IPS DF 19.7 (cell line): ENCODE measurements at regions not wholly inside any gene's neighbourhood (a gene's known extent, or its start where the extent isn't known, plus 50 kb on each side); places are given as distances from the start of the nearest gene placed in this dataset.
A peak's percentile ranks its signal among the peaks of the same experiment; 100 is the strongest.

ENCODE experiments used
- DNase-seq: peaks from one replicate; pipeline ENCODE4 v3.0.0-alpha.2; 2013; ENCODE audit warnings: low read depth, low spot score

DNA sequence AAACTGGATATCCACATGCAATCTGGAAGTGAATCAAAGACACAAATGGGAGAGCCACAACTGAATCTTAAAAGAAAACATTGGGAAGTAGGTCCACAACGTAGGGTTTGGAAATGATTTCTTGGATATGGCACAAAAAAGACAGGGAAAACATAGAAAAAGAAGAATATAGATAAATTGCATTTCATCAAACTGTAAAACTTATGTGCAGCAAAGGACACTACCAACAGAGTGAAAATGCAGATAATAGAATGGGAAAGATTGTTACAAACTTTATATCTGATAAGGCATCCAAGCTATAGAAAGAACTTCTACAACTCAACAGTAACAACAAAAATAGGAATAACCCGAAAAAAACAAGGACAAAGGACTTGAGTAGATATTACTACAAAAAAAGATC lies 89.6 kb downstream of the ZNF280B start:
- DNase-seq: no peak

DNA sequence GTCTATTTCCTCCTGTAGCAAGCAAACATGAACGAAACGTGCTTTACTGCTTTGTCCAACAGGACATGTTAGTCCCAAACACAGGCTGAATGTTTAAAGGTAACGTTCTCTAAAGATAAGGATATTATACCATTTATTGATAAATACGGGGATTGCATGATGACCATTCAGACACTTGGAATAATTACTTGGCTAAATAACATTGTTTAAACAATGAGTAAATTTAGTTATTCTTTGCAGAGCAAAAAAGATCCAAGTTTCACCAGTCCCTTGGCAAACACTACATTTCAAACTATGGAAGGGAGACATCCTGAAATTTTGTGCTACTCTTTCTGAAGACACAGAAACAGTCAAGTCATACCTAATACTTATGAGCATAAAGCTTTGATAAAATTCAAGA lies 88.0 kb downstream of the ZNF280B start:
- no peak for DNase-seq

DNA sequence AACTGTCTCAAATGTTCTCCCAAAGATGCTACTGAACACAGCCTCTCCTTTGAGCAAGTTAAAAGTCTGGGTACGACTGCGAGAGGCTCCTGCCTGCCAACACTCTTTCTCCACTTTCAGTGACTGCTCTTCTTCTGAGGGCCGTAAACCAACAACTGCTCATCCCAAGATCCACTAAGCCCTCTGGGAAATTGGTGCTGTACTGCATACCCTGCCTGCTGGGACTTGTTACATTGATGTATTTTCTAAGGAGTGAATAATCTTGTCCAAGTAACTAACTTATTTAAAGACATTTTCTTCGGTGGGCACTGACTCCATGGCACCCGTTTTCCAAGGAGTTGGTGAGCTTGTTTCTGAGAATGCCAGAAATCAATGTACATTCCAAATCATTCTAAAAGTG lies 87.2 kb downstream of the ZNF280B start:
- no peak for DNase-seq

- peak; percentile 23 for DNase-seq
Measured at GRCh38 chr22:22422629-22423112, 85.9 kb downstream of the ZNF280B start.

GRCh38 chr22:22423681-22424080 lies 84.9 kb downstream of the ZNF280B start:
- DNase-seq: no peak

DNA sequence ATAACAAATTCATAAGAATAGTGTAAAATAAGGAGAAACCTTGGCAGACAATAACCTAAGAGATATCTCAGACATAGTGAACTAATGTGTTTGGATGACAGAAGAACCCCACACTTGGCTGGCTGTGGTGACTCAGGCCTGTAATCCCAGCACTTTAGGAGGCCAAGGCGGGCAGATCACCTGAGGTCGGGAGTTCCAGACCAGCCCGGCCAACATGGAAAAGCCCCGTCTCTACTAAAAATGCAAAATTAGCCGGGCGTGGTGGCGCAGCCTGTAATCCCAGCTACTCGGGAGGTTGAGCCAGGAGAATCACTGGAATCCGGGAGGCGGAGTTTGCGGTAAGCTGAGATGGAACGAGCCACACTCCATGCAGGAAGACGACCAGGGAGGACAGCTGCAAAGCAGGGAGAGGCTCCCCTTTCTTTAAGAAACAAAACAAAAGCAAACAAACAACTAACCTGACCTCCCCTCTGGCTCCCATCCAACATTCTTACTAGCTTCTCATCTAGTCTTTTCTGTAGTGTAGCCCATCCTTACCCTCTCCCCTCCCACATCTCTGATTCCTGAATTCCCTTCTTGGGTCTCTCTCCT lies 84.2 kb downstream of the ZNF280B start:
- no peak for DNase-seq

DNA sequence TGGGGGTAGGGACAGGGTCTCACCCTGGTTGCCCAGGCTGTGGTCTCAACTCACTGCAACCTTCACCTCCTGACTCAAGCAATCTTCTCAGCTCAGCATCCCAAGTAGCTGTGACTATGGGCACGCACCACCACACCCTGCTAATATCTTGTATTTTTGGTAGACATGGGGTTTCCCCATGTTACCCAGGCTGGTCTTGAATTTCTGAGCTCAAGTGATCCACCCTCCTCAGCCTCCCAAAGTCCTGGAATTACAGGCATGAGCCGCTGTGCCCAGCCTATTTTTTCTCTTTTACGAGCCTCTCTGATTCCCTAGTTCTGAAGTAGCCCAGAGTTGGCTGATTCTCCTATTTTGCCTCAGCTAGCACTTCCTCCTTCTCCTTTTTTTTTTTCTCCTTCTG lies 83.6 kb downstream of the ZNF280B start:
- DNase-seq: no peak

DNA sequence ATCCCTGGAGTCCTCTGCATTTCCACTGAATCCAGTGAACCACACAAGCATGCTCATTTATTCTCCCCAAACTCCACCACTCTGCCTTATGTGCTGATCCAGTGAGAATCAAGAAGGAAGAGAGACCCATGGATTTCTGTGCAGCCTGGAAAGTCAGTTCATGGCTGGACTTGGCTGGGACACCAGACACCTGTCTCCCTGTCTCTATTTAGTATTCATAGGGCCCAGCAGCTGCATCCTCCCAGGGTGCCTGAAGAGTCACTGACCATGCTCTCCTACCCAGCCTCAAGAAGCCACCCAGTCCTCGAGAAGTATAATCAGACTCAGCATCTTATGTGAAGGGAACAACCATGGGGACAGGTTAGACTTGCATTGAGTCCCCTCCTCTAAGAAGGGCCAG lies 83.2 kb downstream of the ZNF280B start:
- no peak for DNase-seq

DNA sequence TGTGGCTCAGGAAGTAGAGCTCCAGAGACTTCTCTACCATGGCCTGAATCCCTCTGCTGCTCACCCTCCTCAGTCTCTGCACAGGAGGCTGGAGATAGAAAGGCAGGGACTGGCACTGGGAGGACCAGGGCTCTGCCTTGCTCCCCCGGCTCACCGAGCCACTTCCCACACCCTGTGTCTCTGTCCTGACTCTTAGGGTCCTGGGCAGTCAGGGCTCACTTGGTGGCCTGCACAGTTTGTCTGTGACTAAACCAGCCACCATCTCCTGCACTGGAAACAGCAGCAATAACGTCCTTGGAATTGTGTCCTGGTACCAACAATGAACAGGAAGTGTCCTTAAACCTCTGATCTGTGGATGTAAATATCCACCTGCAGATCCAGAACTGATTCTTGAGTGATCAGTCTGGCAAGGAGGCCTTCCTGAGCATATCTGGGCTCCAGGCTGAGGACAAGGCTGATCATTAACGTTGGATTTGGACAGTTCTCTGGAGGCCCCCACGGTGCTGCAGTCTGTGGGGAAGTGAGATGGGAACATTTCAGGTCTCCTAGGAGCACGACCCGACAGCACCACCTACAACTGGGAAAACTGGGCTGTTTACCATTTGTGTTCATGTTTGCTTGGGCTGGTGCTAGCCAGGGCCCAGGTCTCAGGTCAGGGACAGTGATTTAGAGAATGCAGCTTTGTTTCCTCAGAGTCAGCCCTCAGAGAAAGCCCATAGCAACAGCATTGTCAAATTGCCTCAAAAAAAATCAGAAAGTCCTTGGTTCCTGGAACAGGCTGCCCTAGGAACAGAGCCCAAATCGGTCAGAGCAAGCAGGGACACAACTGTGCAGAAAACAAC lies 82.5 kb downstream of the ZNF280B start:
- DNase-seq: no peak

DNA sequence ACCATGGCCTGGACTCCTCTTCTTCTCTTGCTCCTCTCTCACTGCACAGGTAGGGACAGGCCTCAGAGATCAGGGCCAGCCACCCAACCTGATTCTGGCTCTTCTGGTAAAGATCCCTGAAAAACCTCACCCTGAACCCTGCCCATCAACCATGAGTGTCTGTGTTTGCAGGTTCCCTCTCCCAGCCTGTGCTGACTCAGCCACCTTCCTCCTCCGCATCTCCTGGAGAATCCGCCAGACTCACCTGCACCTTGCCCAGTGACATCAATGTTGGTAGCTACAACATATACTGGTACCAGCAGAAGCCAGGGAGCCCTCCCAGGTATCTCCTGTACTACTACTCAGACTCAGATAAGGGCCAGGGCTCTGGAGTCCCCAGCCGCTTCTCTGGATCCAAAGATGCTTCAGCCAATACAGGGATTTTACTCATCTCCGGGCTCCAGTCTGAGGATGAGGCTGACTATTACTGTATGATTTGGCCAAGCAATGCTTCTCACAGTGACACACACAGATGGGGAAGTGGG lies 80.9 kb downstream of the ZNF280B start:
- DNase-seq: no peak

DNA sequence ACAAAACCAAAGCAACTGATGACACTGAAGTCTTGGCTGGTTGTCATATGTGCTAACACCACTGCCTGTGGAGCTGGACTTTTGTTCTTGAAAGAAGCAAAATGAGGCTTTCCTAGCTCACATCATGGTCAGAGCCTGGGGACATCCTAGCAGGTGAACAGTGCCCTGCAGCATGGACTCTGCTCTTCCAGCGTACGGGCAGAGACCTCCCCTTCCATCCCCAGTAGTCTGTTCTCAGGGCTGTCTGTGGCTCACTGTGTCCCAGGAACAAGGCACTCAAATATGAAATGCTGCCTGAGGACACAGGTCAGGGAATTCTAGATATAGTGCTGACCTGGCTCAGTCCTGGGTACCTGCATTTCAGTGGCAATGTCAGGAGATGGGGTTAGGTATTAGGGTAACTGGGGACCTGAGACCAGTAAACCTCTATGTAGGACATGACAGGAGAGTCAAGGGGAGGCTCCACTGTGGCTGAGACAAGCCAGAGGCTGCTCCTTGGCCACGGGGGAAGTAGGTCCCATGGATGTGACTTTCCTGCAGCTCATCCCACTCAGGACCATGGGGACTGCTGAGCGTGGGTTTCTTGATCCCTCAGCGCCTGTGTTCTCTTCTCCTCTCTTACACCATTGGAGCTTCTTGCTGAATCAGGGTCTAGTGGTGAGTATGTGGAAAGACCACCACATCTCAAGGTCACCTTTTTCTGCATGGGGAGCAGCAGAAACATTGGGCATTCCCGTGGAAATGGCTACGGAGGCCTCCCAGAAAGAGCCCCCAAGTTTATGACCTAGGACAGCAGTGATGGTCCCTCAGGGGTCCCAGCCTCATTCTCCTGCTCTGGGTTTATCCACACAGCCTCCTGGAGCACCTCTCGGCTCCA lies 80.1 kb downstream of the ZNF280B start:
- no peak for DNase-seq

- DNase-seq: no peak
Measured at GRCh38 chr22:22429369-22430108, 79.0 kb downstream of the ZNF280B start.

DNA sequence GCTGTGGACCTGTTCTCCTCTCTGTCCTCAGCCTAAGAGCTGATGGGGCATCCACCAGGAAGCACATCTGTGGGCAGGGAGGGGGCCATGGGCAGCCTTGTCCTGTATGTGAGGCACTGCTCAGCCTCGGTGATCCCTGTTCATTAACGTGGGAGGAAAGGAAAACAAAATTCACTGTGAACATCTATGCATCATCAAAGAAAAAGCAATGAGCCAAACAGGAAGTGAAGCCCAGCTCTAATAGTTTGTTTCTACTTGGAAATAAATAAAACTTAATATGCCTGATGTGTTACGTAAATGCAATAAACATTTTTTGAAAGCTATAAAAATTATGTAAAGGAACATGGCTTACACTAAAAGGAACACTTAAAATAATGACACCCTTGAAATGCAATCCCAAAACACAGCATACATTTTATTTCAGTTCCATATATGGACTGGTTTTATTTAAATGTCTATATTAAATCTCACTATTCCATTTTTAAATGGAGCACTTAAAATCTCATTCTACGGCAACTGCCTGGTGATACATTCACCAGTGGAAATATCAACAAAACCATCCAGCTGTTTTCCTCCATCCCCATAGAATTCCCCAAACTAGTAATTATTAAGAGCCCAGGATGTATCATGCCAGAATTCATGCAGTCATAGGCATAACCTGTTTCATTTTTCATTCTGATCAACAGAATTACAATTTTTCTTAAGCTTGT lies 78.3 kb downstream of the ZNF280B start:
- DNase-seq: no peak

DNA sequence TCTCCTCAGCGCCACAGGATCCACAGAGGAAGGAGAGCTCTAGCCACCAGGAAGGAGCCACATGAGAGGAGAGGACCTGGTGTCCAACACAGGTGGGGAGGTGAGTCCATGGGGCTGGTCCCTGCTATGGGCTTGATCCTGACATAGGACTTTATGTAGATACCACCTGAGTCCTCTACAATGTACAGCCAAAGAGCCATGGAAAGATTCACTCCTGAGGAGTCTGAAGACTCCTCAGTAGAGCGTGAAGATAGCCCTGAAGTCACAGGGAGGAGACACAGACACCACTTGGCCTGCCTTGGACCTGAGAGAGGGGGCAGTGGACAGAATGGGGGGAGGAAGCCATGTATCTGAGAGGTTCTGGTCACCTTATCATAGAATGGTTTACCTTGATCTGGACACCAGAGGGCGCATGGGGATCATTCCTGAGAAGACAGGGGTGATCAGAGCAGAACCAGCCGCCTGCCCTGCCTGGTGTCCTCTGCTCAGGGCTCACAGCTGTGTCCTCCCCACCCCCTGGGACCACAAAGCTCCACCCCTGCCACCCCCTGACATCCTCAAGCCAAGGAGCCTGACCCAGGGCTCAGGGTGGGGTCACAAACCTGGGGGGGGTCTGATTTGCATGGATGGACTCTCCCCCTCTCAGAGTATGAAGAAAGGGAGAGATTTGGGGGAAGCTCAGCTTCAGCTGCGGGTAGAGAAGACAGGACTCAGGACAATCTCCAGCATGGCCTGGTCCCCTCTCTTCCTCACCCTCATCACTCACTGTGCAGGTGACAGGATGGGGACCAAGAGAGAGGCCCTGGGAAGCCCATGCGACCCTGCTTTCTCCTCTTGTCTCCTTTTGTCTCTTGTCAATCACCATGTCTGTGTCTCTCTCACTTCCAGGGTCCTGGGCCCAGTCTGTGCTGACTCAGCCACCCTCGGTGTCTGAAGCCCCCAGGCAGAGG lies 77.0 kb downstream of the ZNF280B start:
- DNase-seq: no peak

- DNase-seq: no peak
Measured at GRCh38 chr22:22432479-22432878, 76.1 kb downstream of the ZNF280B start.

DNA sequence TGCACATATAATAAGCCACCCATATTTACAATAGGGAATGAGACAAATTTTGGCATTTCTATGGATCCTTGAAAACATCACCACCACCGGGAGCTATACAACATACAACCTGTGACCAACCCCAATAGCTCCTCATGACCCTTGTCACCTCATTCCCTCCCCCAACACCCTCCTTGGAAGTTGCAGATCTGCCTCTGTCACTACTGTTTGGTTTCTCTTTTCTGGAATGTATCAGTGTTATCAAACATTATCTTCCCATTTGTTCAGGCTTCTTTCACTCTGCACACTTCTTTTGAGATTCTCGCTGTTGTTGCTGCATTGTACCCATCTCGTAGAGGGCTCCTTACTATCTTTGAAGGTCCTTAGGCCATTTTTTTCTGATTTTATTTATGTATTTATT lies 75.6 kb downstream of the ZNF280B start:
- DNase-seq: no peak

GRCh38 chr22:22433770-22434169 lies 74.8 kb downstream of the ZNF280B start:
- no peak for DNase-seq
